ENCODE measurements at regions not wholly inside any gene's neighbourhood (a gene's known extent, or its start where the extent isn't known, plus 50 kb on each side); places are given as distances from the start of the nearest gene placed in this dataset.

DNA sequence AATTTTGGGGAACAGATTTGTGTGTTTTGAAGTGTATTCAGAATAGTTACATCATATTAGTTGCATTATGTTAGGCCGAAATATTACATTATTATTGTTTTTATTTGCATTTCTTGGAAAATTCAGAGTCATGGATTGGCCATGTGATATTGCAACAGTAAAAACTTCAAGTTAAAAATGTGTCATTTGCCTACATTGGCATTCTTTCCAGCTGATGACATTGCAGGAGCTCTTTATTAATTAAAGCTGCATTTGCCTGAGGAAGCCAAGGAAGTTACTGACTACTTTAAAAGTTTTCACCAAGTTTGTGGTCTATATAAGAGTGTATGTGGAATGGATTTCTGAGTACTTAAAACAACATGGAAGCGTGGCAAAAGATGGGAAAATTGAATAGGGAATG is 726.4 kb upstream of the SGO1 start:
- no peak for TF ChIP-seq POLR2AphosphoS5 (IDR thresholded peaks at IDR 0.05; ENCODE audit: low read depth, low read length)
- TF ChIP-seq, protein P1, sequence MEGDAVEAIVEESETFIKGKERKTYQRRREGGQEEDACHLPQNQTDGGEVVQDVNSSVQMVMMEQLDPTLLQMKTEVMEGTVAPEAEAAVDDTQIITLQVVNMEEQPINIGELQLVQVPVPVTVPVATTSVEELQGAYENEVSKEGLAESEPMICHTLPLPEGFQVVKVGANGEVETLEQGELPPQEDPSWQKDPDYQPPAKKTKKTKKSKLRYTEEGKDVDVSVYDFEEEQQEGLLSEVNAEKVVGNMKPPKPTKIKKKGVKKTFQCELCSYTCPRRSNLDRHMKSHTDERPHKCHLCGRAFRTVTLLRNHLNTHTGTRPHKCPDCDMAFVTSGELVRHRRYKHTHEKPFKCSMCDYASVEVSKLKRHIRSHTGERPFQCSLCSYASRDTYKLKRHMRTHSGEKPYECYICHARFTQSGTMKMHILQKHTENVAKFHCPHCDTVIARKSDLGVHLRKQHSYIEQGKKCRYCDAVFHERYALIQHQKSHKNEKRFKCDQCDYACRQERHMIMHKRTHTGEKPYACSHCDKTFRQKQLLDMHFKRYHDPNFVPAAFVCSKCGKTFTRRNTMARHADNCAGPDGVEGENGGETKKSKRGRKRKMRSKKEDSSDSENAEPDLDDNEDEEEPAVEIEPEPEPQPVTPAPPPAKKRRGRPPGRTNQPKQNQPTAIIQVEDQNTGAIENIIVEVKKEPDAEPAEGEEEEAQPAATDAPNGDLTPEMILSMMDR (IDR thresholded peaks at IDR 0.05) = no peak
- TF ChIP-seq, protein P2, sequence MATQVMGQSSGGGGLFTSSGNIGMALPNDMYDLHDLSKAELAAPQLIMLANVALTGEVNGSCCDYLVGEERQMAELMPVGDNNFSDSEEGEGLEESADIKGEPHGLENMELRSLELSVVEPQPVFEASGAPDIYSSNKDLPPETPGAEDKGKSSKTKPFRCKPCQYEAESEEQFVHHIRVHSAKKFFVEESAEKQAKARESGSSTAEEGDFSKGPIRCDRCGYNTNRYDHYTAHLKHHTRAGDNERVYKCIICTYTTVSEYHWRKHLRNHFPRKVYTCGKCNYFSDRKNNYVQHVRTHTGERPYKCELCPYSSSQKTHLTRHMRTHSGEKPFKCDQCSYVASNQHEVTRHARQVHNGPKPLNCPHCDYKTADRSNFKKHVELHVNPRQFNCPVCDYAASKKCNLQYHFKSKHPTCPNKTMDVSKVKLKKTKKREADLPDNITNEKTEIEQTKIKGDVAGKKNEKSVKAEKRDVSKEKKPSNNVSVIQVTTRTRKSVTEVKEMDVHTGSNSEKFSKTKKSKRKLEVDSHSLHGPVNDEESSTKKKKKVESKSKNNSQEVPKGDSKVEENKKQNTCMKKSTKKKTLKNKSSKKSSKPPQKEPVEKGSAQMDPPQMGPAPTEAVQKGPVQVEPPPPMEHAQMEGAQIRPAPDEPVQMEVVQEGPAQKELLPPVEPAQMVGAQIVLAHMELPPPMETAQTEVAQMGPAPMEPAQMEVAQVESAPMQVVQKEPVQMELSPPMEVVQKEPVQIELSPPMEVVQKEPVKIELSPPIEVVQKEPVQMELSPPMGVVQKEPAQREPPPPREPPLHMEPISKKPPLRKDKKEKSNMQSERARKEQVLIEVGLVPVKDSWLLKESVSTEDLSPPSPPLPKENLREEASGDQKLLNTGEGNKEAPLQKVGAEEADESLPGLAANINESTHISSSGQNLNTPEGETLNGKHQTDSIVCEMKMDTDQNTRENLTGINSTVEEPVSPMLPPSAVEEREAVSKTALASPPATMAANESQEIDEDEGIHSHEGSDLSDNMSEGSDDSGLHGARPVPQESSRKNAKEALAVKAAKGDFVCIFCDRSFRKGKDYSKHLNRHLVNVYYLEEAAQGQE (IDR thresholded peaks at IDR 0.05; ENCODE audit: insufficient read depth in 1 of 2, low read depth in 2 of 2, low read length in 1 of 2) = no peak

Measured in Panc1 (cell line).